GM12878 (cell line): ENCODE measurements at regions not wholly inside any gene's neighbourhood (a gene's known extent, or its start where the extent isn't known, plus 50 kb on each side); places are given as distances from the start of the nearest gene placed in this dataset.

Experiments used
- CREB1 ChIP-seq: IDR thresholded peaks from 2 replicates; pipeline ENCODE4 v1.6.1; 2012; ENCODE audit warnings: low read depth, mild to moderate bottlenecking, inconsistent platforms
- CTCF ChIP-seq, 3 experiments: IDR thresholded peaks in 2 of 3; conservative IDR thresholded peaks in 1 of 3; 2 replicates each; pipeline ENCODE4 v1.5.1; 2011; ENCODE audit warnings: low read depth in 3 of 3, low read length in 3 of 3, mild to moderate bottlenecking in 3 of 3, control low read depth in 2 of 3, moderate library complexity in 2 of 3, inconsistent platforms in 1 of 3, mixed read lengths in 1 of 3; ENCODE audit not compliant: control insufficient read depth in 2 of 3, insufficient read depth in 1 of 3; ENCODE audit errors: extremely low read depth in 1 of 3
- IRF3 ChIP-seq: fragments of 450-650 bp; IDR thresholded peaks from 2 replicates; pipeline ENCODE4 v1.6.1; 2014; ENCODE audit warnings: mild to moderate bottlenecking
- PAX5 ChIP-seq: IDR thresholded peaks from 2 replicates; pipeline ENCODE4 v1.6.1; 2011; ENCODE audit warnings: low read depth, low read length, borderline replicate concordance
- RAD21 ChIP-seq: IDR thresholded peaks from 2 replicates; pipeline ENCODE4 v1.6.1; 2011; ENCODE audit warnings: mild to moderate bottlenecking, low read depth, low read length, moderate library complexity; ENCODE audit not compliant: insufficient read depth
- SKIL ChIP-seq: fragments of 450-650 bp; IDR thresholded peaks from 2 replicates; pipeline ENCODE4 v1.6.1; 2017; ENCODE audit warnings: mild to moderate bottlenecking, low read depth, inconsistent platforms; ENCODE audit not compliant: poor library complexity, severe bottlenecking
- TCF3 ChIP-seq: IDR thresholded peaks from 2 replicates; pipeline ENCODE4 v1.6.1; 2012; ENCODE audit warnings: low read depth, mild to moderate bottlenecking, low read length, borderline replicate concordance; ENCODE audit not compliant: insufficient read depth
- YY1 ChIP-seq: IDR thresholded peaks from 2 replicates; pipeline ENCODE4 v1.6.1; 2011; ENCODE audit warnings: low read depth, mild to moderate bottlenecking, low read length

- TF ChIP-seq RAD21 (no peak), TCF3 (no peak), CREB1 (no peak), SKIL (no peak), CTCF (IDR thresholded peaks at IDR 0.05 in 2 of 3, conservative IDR thresholded peaks at IDR 0.05 in 1 of 3; ENCODE audit: control insufficient read depth in 2 of 3, extremely low read depth in 1 of 3, insufficient read depth in 1 of 3, low read depth in 3 of 3, low read length in 3 of 3) (no peak), IRF3 (no peak), PAX5 (no peak), YY1 (no peak)
These were observed 153.3 kb downstream of the XPNPEP1 start for GRCh38 chr10:109769966-109770365.
